Fibroblast of the aortic adventitia (primary cell): ENCODE measurements at regions not wholly inside any gene's neighbourhood (a gene's known extent, or its start where the extent isn't known, plus 50 kb on each side); places are given as distances from the start of the nearest gene placed in this dataset.
A peak's percentile ranks its signal among the peaks of the same experiment; 100 is the strongest.

ENCODE experiments used
- DNase-seq: peaks from one replicate; pipeline ENCODE4 v3.0.0-alpha.2; 2010; ENCODE audit warnings: low read depth
- H3K4me3 ChIP-seq: 2 replicates; pipeline ENCODE4 v1.5.1; 2011; ENCODE audit warnings: low read depth, mild to moderate bottlenecking, control low read depth, low read length, moderate library complexity
- TF ChIP-seq, protein P1 (sequence below): IDR thresholded peaks from 2 replicates; pipeline ENCODE4 v1.5.1; 2011; ENCODE audit warnings: mild to moderate bottlenecking, low read length, control low read depth, inconsistent platforms; ENCODE audit not compliant: insufficient read depth

DNA sequence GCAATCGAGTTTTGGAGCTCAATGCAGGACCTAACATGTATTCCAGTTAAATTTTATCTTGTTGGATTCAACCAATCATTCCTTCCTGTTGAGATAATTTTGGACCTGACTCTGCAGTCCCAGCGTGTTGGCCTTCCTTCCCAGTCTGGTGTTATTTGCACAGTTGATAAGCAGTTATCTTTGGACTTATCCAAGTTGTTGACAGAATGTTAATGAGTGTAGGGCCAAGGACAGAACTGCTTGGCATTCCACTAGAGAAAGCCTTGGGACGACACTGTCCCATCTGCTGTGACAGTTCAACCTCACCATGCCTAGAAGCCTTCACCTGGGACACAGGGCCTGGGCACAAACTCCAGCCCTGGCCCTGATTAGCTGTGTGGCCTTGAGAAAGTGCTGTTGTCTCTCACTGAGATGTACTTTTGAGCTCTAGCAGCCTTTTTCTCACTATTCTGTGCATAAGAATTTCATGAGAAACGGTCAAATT is 104.1 kb upstream of the SLC25A33 start:
- TF ChIP-seq, protein P1, sequence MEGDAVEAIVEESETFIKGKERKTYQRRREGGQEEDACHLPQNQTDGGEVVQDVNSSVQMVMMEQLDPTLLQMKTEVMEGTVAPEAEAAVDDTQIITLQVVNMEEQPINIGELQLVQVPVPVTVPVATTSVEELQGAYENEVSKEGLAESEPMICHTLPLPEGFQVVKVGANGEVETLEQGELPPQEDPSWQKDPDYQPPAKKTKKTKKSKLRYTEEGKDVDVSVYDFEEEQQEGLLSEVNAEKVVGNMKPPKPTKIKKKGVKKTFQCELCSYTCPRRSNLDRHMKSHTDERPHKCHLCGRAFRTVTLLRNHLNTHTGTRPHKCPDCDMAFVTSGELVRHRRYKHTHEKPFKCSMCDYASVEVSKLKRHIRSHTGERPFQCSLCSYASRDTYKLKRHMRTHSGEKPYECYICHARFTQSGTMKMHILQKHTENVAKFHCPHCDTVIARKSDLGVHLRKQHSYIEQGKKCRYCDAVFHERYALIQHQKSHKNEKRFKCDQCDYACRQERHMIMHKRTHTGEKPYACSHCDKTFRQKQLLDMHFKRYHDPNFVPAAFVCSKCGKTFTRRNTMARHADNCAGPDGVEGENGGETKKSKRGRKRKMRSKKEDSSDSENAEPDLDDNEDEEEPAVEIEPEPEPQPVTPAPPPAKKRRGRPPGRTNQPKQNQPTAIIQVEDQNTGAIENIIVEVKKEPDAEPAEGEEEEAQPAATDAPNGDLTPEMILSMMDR = no peak
- no peak overlapping the region for H3K4me3 ChIP-seq
- peak; percentile 88 for DNase-seq

DNA sequence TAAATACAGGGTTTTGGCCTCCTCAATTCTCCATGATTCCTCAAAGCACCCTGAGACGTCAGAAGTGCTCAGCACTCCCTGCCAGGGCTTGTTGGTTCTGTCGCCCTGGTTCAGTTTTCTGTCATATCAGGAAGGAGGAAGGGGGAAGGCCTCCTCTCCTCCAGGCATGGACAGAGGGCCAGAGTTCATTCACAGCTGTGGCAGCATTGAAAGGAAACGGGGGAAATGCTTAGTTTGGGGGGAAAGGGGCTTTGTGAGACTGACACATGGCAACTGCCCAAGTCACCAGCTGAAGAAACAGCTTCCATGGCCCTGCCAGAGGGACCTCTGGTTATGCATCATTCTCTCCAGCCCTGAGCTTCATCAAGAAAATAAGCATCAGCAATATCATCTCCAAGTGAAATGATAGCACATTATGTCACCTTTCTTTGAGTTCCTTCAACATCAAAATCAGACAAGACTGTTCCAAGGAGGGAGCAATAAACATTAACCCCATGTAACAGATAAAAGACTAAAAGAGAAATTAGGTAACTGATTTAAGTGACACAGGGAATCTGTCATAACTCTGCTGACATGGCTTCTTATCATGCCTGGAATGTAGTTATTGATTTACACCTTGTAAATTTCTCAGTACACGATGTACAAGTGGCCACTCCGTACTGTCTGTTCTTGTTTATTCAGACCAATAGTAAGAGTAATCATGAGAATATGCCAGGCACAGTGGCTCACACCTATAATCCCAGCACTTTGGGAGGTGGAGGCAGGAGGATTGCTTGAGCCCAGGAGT is 103.2 kb upstream of the SLC25A33 start:
- DNase-seq = no peak
- TF ChIP-seq, protein P1 = no peak
- no peak overlapping the region for H3K4me3 ChIP-seq

DNA sequence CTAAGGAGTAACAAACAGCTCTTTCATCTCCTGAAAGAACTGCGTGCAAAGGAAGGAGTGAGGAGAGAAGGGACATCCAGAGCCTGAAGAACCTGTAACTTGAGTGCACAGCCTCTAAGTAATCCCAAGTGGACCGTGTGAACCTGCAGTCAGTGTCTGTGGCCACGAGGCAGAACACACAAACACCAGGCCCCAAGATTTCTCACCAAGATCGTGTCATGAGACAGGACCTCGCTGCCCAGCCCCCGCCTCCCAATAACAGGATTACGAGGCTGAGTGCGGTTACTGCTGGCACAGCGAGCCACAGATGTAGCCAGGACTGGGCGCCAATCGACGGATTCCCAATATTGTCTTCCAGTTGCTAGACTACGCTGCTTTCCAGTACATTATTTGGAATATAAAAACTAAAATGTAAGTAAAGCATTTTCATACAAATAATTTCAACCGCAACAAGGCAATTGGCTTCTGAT is 101.3 kb upstream of the SLC25A33 start:
- TF ChIP-seq, protein P1 = no peak
- peak; percentile 79 for DNase-seq
- no peak overlapping the region for H3K4me3 ChIP-seq

DNA sequence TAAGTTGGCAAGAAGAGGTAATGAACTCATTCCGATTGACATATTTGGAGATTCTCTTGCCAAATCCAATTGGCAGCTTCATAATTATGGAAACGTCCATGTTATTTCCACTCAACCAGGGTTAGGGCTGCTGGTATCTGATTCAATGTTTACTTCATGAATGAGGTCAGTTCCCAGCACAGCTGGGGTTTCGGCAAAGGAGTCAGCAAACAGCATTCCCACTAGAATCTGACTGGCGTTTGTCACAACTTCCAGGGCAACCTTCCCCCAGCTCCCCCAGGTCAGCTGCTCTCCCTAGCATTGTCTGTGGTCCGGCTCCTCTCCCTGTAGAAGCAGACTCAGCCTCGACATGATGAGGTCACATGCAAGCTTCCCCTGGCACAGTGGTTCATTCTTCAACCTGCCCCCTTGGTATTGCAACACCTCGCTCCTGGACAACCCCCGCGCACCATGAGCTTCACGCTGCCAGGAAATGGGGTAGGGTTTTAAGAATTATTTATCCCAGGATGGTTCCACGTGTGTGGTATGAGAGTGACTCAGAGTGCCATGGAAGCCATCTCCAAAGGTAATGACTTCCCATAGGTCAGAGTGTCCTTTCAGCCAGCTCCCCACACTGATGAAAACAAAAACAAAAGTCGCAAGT is 100.7 kb upstream of the SLC25A33 start:
- TF ChIP-seq, protein P1 = no peak
- peak; percentile 88 for DNase-seq
- H3K4me3 ChIP-seq = no peak overlapping the region

DNA sequence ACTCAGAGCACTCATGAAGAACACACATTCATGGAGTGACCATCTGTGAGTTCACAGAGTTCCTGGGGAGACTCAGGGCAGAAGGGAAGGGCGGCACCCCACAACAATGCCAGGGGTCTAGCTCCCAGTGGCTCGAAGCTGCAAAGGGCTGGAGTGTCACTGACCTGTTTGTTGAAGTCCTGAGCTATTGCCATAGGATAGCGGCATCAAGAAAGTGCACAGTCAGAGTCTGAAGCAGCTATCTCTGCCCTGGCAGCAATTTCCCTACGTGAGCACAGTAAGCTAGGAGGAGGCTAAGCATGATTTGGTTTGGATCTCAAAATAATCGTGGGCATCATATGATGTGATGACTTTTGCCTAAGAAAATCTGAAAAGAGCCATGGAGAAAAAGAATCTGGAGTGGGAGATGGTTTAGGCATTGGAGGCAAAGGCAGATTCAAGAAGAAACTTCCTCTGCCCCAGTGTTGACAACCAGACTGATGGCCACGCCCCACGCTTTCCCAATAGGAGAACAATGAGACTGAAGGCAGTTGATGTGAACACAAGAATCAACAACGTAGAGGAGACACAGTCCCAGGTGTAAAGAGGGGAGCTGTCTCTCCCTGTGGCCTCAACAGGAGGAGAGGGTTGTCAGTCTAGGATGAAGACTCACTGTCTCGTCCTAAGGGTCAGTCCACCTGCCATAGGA is 100.0 kb upstream of the SLC25A33 start:
- no peak overlapping the region for H3K4me3 ChIP-seq
- DNase-seq = peak; percentile 44
- TF ChIP-seq, protein P1 = no peak

DNA sequence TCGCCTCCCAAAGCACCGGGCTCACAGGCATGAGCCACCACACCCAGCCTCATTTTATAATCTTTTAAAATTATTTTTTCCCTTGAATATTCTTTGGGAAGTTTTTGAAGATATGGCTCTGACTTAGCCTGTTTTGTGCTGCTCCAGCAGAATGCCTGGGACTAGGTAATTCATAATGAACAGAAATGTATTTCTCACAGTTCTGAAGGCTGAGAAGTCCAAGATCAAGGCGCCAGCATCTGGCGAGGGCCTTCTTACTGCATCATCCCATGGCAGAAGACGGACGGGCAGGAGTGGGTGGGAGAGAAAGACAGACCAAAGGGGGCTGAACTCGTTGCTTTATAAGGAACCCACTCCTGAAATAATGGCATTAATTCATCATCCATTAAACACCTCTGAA is 99.0 kb upstream of the SLC25A33 start:
- TF ChIP-seq, protein P1 = no peak
- no peak for DNase-seq
- no peak overlapping the region for H3K4me3 ChIP-seq
